ENCODE measurements at regions not wholly inside any gene's neighbourhood (a gene's known extent, or its start where the extent isn't known, plus 50 kb on each side); places are given as distances from the start of the nearest gene placed in this dataset.

- in situ Hi-C loops (cut with MboI; ENCODE audit: low sequenced_read_pairs) = no loop called here
These were observed 232.5 kb upstream of the FN1 start for GRCh38 chr2:215668378-215668775.

DNA sequence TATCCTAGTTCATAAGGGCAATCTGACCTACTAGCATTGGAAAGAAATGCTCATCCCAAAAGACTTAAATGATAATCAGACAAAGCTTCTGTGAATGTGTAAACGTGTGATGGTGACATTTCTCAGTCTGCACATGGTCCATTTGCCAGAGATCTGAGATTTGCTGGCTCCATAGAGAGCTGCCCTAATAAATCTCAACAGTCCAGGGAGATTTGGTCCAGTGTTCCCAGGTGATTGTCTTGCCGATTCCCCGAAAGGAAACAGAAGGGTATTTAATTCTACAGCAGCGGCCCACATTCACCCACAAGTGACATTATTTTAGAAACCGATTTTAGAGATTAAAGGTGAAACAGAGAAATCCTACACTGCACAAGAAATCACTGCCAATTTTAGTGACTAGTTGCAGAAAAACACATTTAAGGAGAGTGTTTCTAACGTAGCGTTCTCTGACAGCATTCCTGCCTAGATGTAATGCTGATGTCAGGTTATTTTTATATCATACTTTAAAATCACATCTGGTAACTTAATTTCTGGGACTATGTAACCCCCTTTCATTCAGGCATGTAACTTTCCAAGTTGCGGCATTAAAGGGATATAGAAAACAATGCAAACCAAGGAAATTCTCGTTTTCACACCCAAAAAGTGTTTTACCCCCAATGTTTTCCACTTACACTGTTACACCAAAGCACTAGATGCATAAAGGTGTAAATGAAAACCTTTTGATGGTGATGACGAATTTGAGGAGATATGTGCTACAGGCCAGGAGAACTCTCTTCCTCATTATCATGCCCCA lies 231.9 kb upstream of the FN1 start:
- in situ Hi-C loops (cut with MboI; ENCODE audit: low sequenced_read_pairs) = no loop called here

- in situ Hi-C loops (cut with MboI; ENCODE audit: low sequenced_read_pairs) = no loop called here
These were observed 229.1 kb upstream of the FN1 start for GRCh38 chr2:215664847-215665525.

DNA sequence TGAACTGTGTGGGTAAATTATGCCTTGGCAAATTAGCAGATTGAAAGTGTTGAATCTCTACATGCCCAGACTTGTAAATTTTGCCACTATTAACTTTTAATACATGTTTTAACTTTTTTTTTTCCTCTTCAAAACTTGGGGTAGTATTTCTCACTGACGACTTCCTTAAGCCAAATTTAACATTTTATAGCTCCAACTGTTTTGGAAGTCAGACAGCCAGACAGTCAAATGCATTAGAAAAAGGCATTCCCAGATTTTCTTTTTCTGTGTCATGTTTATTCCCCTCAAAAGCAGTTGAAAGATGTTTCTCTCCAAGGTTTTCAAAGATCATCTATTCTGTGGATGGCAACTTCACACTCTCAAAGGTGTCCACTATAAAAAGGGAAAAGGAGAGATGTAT lies 226.8 kb upstream of the FN1 start:
- in situ Hi-C loops (cut with MboI; ENCODE audit: low sequenced_read_pairs) = no loop called here

DNA sequence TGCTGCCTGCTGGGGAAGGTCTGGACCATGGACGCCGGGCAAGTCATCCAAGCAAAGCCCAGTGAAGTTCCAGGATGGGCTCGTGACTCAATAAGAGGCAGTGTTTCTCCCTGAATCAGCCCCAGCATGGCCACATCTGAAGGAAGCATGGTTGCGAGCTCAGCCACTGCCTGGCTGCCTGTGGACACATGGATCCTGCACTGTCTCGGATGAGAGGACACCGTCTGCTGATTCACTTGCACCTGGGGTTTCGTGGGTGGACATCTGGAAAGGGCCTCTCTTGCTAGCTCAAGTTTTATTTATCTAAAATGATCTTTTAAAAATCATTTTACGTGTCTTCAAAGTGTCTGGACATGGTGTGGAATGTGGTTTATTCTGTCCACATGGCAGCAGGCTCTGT lies 224.8 kb upstream of the FN1 start:
- in situ Hi-C loops (cut with MboI; ENCODE audit: low sequenced_read_pairs) = no loop called here

- in situ Hi-C loops (cut with MboI; ENCODE audit: low sequenced_read_pairs) = no loop called here
These were observed 223.8 kb upstream of the FN1 start for GRCh38 chr2:215659650-215660049.

GRCh38 chr2:215658635-215659305 lies 222.9 kb upstream of the FN1 start:
- in situ Hi-C loops (cut with MboI; ENCODE audit: low sequenced_read_pairs) = no loop called here

DNA sequence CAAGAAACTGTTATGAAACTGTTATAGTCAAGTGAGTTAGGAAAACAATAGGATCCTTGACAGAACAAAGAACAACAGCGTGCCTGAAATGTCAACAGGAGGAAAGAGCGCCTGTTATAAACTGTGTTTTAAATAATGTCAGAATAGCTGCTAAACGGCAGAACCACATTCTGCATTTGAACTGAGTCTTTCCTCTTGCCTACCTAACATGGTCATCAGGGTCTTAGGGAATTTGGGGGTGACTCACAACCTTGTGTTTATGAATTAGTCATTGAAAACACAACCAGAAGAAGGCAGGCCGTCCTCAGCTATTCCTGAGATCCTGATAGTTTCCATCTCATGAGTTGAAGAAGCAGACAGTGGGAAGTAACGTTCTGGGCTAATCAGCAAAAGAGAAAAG lies 222.0 kb upstream of the FN1 start:
- in situ Hi-C loops (cut with MboI; ENCODE audit: low sequenced_read_pairs) = no loop called here

DNA sequence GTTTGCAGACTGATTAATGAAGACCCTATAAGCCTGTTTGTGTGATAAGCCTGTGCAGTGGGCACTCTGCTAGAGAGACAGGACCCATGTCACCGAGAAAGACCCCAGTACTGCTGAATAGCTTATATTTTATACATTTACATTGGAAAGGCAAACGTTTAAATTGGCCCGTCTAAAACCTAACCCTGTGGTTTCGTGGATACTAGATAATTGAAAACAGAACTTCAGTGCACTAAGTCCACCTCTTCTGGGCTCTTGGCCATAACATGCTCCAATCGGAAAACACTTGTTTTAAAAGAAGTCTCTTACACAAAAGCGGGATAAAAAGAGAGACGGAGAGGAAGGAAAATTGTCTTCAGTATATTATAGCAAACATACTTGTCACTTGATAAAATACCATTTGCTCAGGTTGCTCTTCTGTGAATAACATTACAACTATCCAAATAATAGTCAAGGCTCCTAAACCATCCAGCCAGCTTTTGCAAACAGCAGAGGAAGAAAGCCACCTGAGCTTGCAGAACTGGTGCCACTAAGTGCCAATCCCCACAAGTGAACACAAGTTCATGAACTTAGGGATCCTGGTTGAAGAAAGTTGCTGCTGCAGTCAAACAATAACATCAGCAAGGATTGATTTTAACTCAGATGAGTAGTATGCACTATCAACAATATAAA lies 218.4 kb upstream of the FN1 start:
- in situ Hi-C loops (cut with MboI; ENCODE audit: low sequenced_read_pairs) = no loop called here

DNA sequence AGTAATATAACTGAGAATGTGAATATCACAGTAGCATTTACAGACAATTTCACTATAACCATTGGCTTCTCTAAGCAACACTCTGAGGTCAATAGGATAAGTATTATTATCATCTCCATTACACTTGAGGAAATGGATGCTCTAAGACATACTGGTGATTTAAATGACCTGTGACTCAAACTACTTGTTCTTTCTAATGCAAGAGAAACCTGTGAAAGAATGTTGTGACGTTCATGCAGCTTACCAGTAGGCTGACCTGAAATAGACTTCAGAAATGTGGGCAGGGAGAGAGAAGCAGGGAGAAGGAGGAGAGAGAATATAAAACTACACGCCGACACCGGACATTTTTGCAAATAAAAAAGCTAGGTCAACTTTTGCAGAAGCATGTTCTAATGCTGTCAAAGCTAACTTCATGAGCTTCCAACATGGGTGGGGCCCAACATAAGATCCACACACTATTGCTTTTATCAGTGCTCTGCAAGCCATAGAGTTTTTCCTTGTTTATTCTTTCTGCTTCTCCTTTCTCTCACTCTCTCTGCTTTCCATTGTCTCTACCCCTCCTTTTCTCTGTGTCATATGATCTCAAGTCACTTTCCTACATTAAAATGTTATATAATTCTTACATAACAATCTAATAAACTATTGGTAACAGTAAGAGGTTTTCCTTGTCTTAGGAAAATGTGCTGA lies 217.6 kb upstream of the FN1 start:
- in situ Hi-C loops (cut with MboI; ENCODE audit: low sequenced_read_pairs) = no loop called here

DNA sequence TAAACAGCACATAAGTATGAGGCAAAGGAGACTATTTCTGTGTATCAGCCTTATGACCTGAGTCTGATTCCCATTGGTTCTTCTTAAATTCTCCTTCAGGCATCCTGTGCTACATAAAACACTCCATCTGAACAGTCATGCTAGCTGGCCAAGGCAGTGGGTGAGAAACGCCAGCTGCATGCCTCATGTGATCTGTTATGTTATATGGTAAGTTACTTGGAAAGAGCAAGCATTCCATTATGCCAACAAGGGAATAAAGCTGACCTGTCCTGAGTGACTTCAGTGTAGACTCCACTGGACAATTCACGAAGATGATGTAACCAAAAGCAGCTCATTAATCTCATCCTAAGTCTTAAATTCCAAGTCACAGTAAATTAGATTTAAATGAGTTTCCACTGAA lies 216.5 kb upstream of the FN1 start:
- in situ Hi-C loops (cut with MboI; ENCODE audit: low sequenced_read_pairs) = no loop called here

DNA sequence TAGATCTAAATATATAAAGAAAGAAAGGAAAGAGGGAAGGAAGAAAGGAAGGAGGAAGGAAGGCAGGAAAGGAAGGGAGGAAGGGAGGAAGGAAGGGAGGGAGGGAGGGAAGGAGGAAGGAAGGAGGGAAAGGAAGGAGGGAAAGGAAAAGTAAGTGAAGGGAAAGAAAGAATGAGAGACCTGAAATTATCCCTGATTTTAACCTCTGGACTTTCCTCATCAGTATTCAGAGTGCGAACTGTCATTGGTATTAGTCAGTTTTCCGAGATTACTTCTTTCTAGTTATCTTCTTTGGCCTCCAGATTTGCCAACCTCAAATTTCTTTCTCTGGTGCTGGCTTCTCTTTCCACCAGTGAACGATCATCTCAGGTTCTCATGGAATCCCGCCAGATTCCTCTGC lies 215.5 kb upstream of the FN1 start:
- in situ Hi-C loops (cut with MboI; ENCODE audit: low sequenced_read_pairs) = no loop called here

GRCh38 chr2:215644233-215644897 lies 208.5 kb upstream of the FN1 start:
- in situ Hi-C loops (cut with MboI; ENCODE audit: low sequenced_read_pairs) = no loop called here

DNA sequence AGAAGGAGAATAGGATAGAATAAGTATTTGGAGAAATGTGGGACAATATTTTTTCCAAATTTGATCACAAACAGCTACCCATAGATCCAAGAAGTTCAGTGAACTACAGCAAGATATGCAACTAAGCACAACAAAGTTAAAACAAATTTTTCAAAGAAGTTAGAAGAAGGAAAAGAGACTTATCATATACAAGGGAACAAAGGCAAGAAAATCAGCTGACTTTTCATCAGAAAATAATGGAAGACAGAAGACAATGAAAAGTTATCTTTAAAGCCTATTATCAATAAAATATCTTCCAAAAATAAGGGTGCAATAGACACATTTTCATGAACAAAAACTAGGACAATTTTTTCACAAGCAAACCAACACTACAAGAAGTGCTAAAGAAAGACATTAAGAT lies 202.8 kb upstream of the FN1 start:
- in situ Hi-C loops (cut with MboI; ENCODE audit: low sequenced_read_pairs) = no loop called here

DNA sequence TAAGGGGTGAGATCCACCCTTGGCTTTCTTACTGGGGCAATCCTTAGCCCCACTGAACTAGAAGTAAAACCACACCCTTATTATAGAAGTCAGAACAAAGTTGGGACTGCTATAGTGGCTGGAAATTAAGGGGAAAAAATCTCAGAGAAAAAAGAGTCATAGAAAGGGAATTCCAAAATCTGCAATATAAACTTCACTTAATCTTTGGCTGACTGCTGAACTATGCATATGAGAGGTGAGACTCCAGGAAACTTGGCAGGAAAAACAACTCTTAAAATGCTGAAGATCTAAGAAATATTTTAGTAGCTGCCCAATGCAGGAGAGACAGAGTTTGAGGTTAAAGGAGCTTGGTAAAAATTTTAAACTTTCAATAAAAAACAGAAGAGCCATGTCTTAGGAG lies 201.8 kb upstream of the FN1 start:
- in situ Hi-C loops (cut with MboI; ENCODE audit: low sequenced_read_pairs) = no loop called here

- in situ Hi-C loops (cut with MboI; ENCODE audit: low sequenced_read_pairs) = no loop called here
These were observed 200.9 kb upstream of the FN1 start for GRCh38 chr2:215636816-215637215.

GRCh38 chr2:215635788-215636139 lies 199.9 kb upstream of the FN1 start:
- in situ Hi-C loops (cut with MboI; ENCODE audit: low sequenced_read_pairs) = no loop called here

DNA sequence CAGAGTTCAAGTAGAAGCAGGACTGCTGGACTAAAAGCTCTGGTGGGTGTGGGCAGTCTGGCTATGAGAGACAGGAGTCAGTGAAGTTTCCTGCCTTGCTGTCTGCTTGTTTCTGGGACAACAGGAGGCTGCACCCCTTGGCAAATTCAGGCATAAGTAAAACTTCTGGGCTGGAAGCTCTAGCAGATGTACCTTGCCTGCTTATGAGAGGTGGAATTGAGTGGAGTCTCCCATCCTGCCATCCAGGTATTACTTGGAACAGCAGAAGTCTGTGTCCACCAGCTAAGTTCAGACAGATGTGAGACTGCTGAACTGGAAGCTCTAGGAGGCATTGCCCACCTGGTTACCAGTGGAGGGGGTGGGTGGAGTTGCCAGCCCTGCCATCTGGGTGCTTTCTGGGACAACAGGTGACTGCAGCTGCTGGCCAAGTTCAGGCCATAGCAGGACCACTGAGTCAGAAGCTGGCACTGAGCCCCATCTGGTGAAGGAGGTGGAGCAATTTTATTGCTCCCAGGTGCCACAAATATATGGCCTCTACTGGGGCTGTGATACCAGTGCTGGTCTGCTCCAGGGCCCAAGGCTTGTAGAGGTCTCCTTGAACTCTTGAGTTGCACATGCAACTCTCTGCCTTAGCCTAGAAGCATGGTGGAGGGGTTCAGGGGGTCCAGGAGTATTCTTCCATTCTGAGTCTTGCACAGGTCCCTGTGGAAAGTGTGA lies 199.4 kb upstream of the FN1 start:
- in situ Hi-C loops (cut with MboI; ENCODE audit: low sequenced_read_pairs) = no loop called here

DNA sequence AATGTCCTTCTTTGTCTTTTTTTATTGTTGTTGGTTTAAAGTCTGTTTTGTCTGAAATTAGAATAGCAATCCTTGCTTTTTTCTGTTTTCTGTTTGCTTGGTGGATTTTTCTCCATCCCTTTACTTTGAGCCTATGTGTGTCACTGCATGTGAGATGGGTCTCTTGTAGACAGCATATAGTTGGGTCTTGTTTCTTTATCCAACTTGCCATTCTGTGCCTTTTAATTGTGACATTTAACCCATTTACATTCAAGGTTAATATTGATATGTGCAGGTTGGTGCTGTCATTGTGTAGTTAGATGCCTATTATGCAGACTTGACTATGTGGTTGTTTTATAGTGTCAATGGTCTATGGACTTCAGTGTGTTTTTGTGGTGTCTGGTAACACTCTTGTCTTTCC lies 197.5 kb upstream of the FN1 start:
- in situ Hi-C loops (cut with MboI; ENCODE audit: low sequenced_read_pairs) = no loop called here

DNA sequence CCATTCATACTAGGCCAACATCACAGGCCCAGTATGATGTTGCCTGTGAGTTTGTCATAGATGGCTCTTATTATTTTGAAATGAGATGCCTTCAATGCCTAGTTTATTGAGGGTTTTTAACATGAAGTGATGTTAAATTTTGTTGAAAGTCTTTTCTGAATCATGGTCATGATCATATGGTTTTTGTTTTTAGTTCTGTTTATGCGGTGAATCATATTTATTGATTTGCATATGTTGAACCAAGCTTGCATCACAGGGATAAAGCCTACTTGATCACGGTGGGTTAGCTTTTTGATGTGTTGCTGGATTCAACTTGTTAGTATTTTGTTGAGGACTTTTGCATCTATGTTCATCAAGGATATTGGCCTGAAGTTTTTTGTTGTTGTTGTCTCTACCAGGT lies 195.8 kb upstream of the FN1 start:
- in situ Hi-C loops (cut with MboI; ENCODE audit: low sequenced_read_pairs) = no loop called here
